K562 (cell line): ENCODE measurements at regions not wholly inside any gene's neighbourhood (a gene's known extent, or its start where the extent isn't known, plus 50 kb on each side); places are given as distances from the start of the nearest gene placed in this dataset.

ENCODE experiments used
- ATAC-seq: fragments of 200-7000 bp; cut with Tn5 transposase; 3 replicates; pipeline ENCODE4 v1.9.1; 2020; ENCODE audit warnings: moderate library complexity
- BruUV-seq: library from RNA; stranded (reverse); fragments of 400-500 nt; replicated peaks from 2 replicates; lab custom pipeline; 2021; lab: Mats Ljungman, UMichigan
- CTCF ChIA-PET: fragments of 300-600 bp; formaldehyde crosslinking; extraction: SDS; loops from one replicate; lab custom pipeline; 2021; ENCODE audit warnings: low intra/inter-chr PET ratio; lab: Yijun Ruan, JAX
- POLR2A ChIA-PET: fragments of 300-600, 350-650 bp; sonication (Branson Sonifier 250); formaldehyde crosslinking; extraction: SDS; loops from one replicate; lab custom pipeline; 2021; ENCODE audit warnings: antibody characterized with exemption, inconsistent platforms; lab: Yijun Ruan, JAX
- DNase-seq, 4 experiments: peaks; one replicate each; pipeline versions ENCODE4 v3.0.0 to v3.0.0-alpha.2; 2011 to 2018; ENCODE audit warnings: low spot score in 3 of 4, mixed read lengths in 3 of 4; ENCODE audit errors: extremely low read depth in 1 of 4
- FAIRE-seq: peaks from 2 replicates; lab custom pipeline; 2011; peaks lifted over from hg19 to GRCh38; lab: Jason Lieb, UNC
- H2AFZ ChIP-seq: 2 replicates; pipeline ENCODE4 v1.6.0; 2011; ENCODE audit warnings: low read depth, low read length, control low read depth, inconsistent platforms
- H3K27ac ChIP-seq: fragments of 200-600 bp; 3 replicates; pipeline ENCODE4 v1.8.0; 2011; ENCODE audit warnings: low read depth, mild to moderate bottlenecking, control low read depth, inconsistent platforms, low read length, moderate library complexity, mixed read lengths; ENCODE audit errors: extremely low read depth
- H3K27me3 ChIP-seq, 2 experiments: fragments of 300-600 bp in 1 of 2; 2 replicates in 1 of 2; 3 replicates in 1 of 2; pipeline versions ENCODE4 v1.6.0 to v1.8.0; 2011; ENCODE audit warnings: inconsistent platforms in 2 of 2, low read length in 2 of 2, mild to moderate bottlenecking in 1 of 2, mixed read lengths in 1 of 2, moderate library complexity in 1 of 2; ENCODE audit not compliant: control insufficient read depth in 2 of 2, insufficient read depth in 2 of 2
- H3K36me3 ChIP-seq: fragments of 300-600 bp; 3 replicates; pipeline ENCODE4 v1.8.0; 2011; ENCODE audit warnings: mild to moderate bottlenecking, low read length, inconsistent platforms; ENCODE audit not compliant: control insufficient read depth, insufficient read depth
- H3K4me1 ChIP-seq, 2 experiments: fragments of 200-600 bp in 1 of 2; replicated peaks in 1 of 2; 2 replicates in 1 of 2; 3 replicates in 1 of 2; pipeline versions ENCODE4 v1.5.1 to v1.8.0; 2011; ENCODE audit warnings: inconsistent platforms in 2 of 2, low read length in 2 of 2, mild to moderate bottlenecking in 1 of 2, mixed read lengths in 1 of 2, moderate library complexity in 1 of 2; ENCODE audit not compliant: control insufficient read depth in 2 of 2, insufficient read depth in 2 of 2
- H3K4me2 ChIP-seq: 2 replicates; pipeline ENCODE4 v1.6.1; 2011; ENCODE audit warnings: low read length, control low read depth, inconsistent platforms, mixed read lengths; ENCODE audit not compliant: insufficient read depth
- H3K4me3 ChIP-seq: fragments of 200-600 bp; sonication (generic), shearing (Covaris generic); 2 replicates; pipeline ENCODE4 v1.5.1; 2016; ENCODE audit warnings: control low read depth, inconsistent platforms
- H3K79me2 ChIP-seq: fragments of 200-600 bp; 3 replicates; pipeline ENCODE4 v1.8.0; 2011; ENCODE audit warnings: low read length, inconsistent platforms; ENCODE audit not compliant: control insufficient read depth, insufficient read depth
- H3K9ac ChIP-seq, 2 experiments: 2 replicates each; pipeline versions ENCODE4 v1.6.0 to v1.6.1; 2011; ENCODE audit warnings: low read depth in 2 of 2, low read length in 2 of 2, control low read depth in 1 of 2, inconsistent platforms in 1 of 2, mild to moderate bottlenecking in 1 of 2, mixed read lengths in 1 of 2; ENCODE audit not compliant: insufficient read depth in 1 of 2
- H3K9me1 ChIP-seq: one replicate; pipeline ENCODE4 v1.6.0; 2011; ENCODE audit warnings: inconsistent platforms, mild to moderate bottlenecking, low read length, moderate library complexity; ENCODE audit not compliant: control insufficient read depth, insufficient read depth
- H3K9me3 ChIP-seq: replicated peaks from 2 replicates; pipeline ENCODE4 v1.5.1; 2011; ENCODE audit warnings: low read depth, low read length, inconsistent platforms; ENCODE audit not compliant: control insufficient read depth, insufficient read depth
- H4K20me1 ChIP-seq: replicated peaks from 2 replicates; pipeline ENCODE4 v1.6.1; 2011; ENCODE audit warnings: low read length, inconsistent platforms, mixed read lengths; ENCODE audit not compliant: control insufficient read depth, insufficient read depth
- CGGBP1 ChIP-seq: fragments of 250-450 bp; sonication (Bioruptor Pico); IDR thresholded peaks from 2 replicates; pipeline ENCODE4 v1.9.0; 2021; ENCODE audit warnings: mild to moderate bottlenecking
- ESRRA ChIP-seq: fragments of 450-650 bp; IDR thresholded peaks from 2 replicates; pipeline ENCODE4 v1.6.1; 2014; ENCODE audit warnings: low read depth, mild to moderate bottlenecking, moderate library complexity, borderline replicate concordance
- MCM2 ChIP-seq: fragments of 450-650 bp; IDR thresholded peaks from 2 replicates; pipeline ENCODE4 v1.6.1; 2017; ENCODE audit warnings: low read depth, mild to moderate bottlenecking
- MTF1 ChIP-seq: fragments of 250-450 bp; sonication (Bioruptor Pico); IDR thresholded peaks from 2 replicates; pipeline ENCODE4 v1.9.0; 2021; ENCODE audit warnings: moderate library complexity, mild to moderate bottlenecking, inconsistent platforms, borderline replicate concordance
- NR2C1 ChIP-seq, 2 experiments: fragments of 450-650 bp; IDR thresholded peaks; 2 replicates each; pipeline ENCODE4 v1.6.1; 2017; ENCODE audit warnings: mild to moderate bottlenecking in 2 of 2, antibody characterized with exemption in 1 of 2, inconsistent platforms in 1 of 2, missing compliant biosample characterization in 1 of 2, missing genetic modification characterization in 1 of 2
- SIX5 ChIP-seq, 2 experiments: IDR thresholded peaks; 2 replicates each; pipeline ENCODE4 v1.6.1; 2011; ENCODE audit warnings: low read length in 2 of 2, borderline replicate concordance in 1 of 2, low read depth in 1 of 2, mild to moderate bottlenecking in 1 of 2, moderate library complexity in 1 of 2; ENCODE audit not compliant: insufficient read depth in 1 of 2
- TRIM28 ChIP-seq: fragments of 450-650 bp; IDR thresholded peaks from 2 replicates; pipeline ENCODE4 v1.6.1; 2017
- U2AF2 ChIP-seq: fragments of 200-400 bp; formaldehyde crosslinking; optimal IDR thresholded peaks from 2 replicates; pipeline ENCODE3; 2017; ENCODE audit warnings: low read depth, mild to moderate bottlenecking, low read length
- ZFP36 ChIP-seq: fragments of 150-350 bp; IDR thresholded peaks from 2 replicates; pipeline ENCODE4 v1.6.1; 2018; ENCODE audit warnings: low read length, low read depth; ENCODE audit not compliant: partially characterized antibody
- ZNF124 ChIP-seq: sonication (generic); formaldehyde crosslinking; IDR thresholded peaks from 2 replicates; pipeline ENCODE4 v1.8.1; 2022; ENCODE audit warnings: missing genetic modification reagents
- ZNF140 ChIP-seq: fragments of 250-450 bp; sonication (Bioruptor Pico); IDR thresholded peaks from 2 replicates; pipeline ENCODE4 v1.8.0; 2021; ENCODE audit warnings: moderate library complexity, mild to moderate bottlenecking, inconsistent platforms
- ZNF639 ChIP-seq, 2 experiments: fragments of 200-800 bp in 1 of 2; sonication (Bioruptor generic) in 1 of 2; sonication (generic) in 1 of 2; formaldehyde crosslinking in 1 of 2; IDR thresholded peaks in 1 of 2; conservative IDR thresholded peaks in 1 of 2; 2 replicates each; pipeline versions ENCODE4 v1.5.0 to v1.6.1; 2016 to 2020; ENCODE audit warnings: missing compliant biosample characterization in 1 of 2, missing genetic modification characterization in 1 of 2, missing genetic modification reagents in 1 of 2
- ZSCAN29 ChIP-seq: fragments of 450-650 bp; IDR thresholded peaks from 2 replicates; pipeline ENCODE4 v1.6.1; 2017
- WGBS: fragments of 100-300 bp; shearing (Covaris generic); methylation state at CpG from one replicate; pipeline ENCODE4 v1.1.6; 2016; ENCODE audit warnings: low coverage, mixed read lengths; ENCODE audit not compliant: insufficient coverage; ENCODE audit errors: missing lambda C conversion rate; 5-methylcytosine and 5-hydroxymethylcytosine counted together
- in situ Hi-C: fragments of 300-500 bp; cut with MboI; formaldehyde crosslinking; loops from 4 replicates; pipeline ENCODE4 v1.15.0; 2018; ENCODE audit warnings: inconsistent platforms, mixed read lengths
- intact Hi-C: fragments of 100-400 bp; cut with micrococcal nuclease; formaldehyde crosslinking; loops from 2 replicates; pipeline ENCODE4 v1.14.2; 2022
- TF ChIP-seq, protein P1 (sequence below), 2 experiments: fragments of 450-650 bp; IDR thresholded peaks; 2 replicates each; pipeline ENCODE4 v1.6.1; 2016
- TF ChIP-seq, protein P2 (sequence below): sonication (generic); formaldehyde crosslinking; IDR thresholded peaks from 2 replicates; pipeline ENCODE4 v1.8.1; 2023; ENCODE audit warnings: mild to moderate bottlenecking, missing genetic modification reagents, moderate library complexity

DNA sequence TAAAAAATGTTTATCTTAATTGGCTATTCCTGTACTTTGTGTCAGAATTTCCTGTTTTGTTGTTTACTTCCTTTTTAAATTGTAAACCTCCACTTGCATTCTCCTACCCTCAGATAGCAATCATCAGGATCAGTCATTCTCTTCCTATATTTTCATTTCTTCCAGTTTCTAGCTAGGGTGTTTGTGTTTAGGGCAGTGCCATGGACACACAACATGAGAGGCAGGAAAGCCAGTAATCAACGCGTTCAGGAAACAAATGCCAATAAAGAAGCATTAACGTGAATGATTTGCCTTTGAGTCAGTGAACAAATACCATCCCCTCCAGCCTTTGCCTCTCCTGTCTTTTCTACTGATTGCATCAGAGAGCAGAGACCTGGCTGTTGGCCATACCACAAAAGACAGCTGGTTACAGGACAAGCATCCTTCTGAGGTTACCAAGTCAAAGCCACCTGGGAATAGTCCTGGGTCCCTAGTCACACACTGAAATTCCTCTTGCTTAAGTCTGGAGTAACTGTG, 56.7 kb upstream of the FHL2 start:
- ChIA-PET CTCF (interaction anchor here (0.7 to 1.5 kb wide), 4 partner anchors 64 to 86 kb away, joined by 3 to 11 read pairs (median 6); no protein-coding TSS in a partner anchor), POLR2A (interaction anchor here (0.5 to 1.7 kb wide), 3 partner anchors 20 to 733 kb away, joined by 3 read pairs; no protein-coding TSS in a partner anchor)
- no peak overlapping the region for H3K9ac ChIP-seq
- H4K20me1 ChIP-seq, result no peaks in the 10 kb centered on the region
- H3K79me2 ChIP-seq, result no peaks in the 10 kb centered on the region
- H3K36me3 ChIP-seq, result no peaks in the 10 kb centered on the region
- no peak overlapping the region; the same call in 1 of the 2 replicates for H3K4me2 ChIP-seq
- peak; percentile 84 for ATAC-seq
- intact Hi-C loops (loop anchor here (1.0 to 2.0 kb wide), 2 partner anchors 55 to 66 kb away; no protein-coding TSS in a partner anchor), in situ Hi-C loops (no loop called here)
- no peak overlapping the region for H3K4me3 ChIP-seq
- no TSS peak for BruUV-seq
- H2AFZ ChIP-seq, result peak overlapping the region; percentile 89
- DNase-seq, result peak in 2 of 4 experiments; percentile 32 to 35
- H3K9me1 ChIP-seq, result no peaks in the 10 kb centered on the region
- no peaks in the 10 kb centered on the region for H3K27me3 ChIP-seq
- no peak overlapping the region for H3K27ac ChIP-seq
- no peaks in the 10 kb centered on the region for H3K9me3 ChIP-seq
- FAIRE-seq, result peak; percentile 78
- peaks cover 0 to 17% of the 10 kb centered on the region in 2 experiments; a peak in 3 of 5 replicates for H3K4me1 ChIP-seq
- 21% methylated on average over 3 of the region's 3 CpGs for WGBS
- TF ChIP-seq U2AF2, result no peak
- peak; percentile 86; the same call in 1 of the 2 replicates for TF ChIP-seq ESRRA
- no peak; a peak in 1 of 4 replicates for TF ChIP-seq ZNF639 (CRISPR knock-in tag; conservative IDR thresholded peaks at IDR 0.05 in 1 of 2, IDR thresholded peaks at IDR 0.05 in 1 of 2)
- TF ChIP-seq TRIM28, result no peak
- no peak for TF ChIP-seq SIX5 (IDR thresholded peaks at IDR 0.05; ENCODE audit: borderline replicate concordance in 1 of 2, insufficient read depth in 1 of 2, low read depth in 1 of 2, low read length in 2 of 2)
- TF ChIP-seq, protein P1, sequence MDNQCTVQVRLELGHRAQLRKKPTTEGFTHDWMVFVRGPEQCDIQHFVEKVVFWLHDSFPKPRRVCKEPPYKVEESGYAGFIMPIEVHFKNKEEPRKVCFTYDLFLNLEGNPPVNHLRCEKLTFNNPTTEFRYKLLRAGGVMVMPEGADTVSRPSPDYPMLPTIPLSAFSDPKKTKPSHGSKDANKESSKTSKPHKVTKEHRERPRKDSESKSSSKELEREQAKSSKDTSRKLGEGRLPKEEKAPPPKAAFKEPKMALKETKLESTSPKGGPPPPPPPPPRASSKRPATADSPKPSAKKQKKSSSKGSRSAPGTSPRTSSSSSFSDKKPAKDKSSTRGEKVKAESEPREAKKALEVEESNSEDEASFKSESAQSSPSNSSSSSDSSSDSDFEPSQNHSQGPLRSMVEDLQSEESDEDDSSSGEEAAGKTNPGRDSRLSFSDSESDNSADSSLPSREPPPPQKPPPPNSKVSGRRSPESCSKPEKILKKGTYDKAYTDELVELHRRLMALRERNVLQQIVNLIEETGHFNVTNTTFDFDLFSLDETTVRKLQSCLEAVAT (IDR thresholded peaks at IDR 0.05), result peak in 1 of 2 experiments; percentile 32; a peak in 1 of 4 replicates
- no peak for TF ChIP-seq ZNF124 (CRISPR knock-in tag)
- TF ChIP-seq NR2C1 (IDR thresholded peaks at IDR 0.05), result no peak
- no peak for TF ChIP-seq NR2C1 (tag; IDR thresholded peaks at IDR 0.05)
- no peak for TF ChIP-seq CGGBP1 (CRISPR knock-in tag)
- TF ChIP-seq ZNF140 (CRISPR knock-in tag), result no peak
- no peak for TF ChIP-seq MTF1 (CRISPR knock-in tag)
- TF ChIP-seq, protein P2, sequence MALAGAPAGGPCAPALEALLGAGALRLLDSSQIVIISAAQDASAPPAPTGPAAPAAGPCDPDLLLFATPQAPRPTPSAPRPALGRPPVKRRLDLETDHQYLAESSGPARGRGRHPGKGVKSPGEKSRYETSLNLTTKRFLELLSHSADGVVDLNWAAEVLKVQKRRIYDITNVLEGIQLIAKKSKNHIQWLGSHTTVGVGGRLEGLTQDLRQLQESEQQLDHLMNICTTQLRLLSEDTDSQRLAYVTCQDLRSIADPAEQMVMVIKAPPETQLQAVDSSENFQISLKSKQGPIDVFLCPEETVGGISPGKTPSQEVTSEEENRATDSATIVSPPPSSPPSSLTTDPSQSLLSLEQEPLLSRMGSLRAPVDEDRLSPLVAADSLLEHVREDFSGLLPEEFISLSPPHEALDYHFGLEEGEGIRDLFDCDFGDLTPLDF (CRISPR knock-in tag), result no peak
- TF ChIP-seq MCM2, result no peak
- TF ChIP-seq ZFP36, result no peak
- no peak for TF ChIP-seq ZSCAN29
